HG02943 (cell line): ENCODE measurements at regions not wholly inside any gene's neighbourhood (a gene's known extent, or its start where the extent isn't known, plus 50 kb on each side); places are given as distances from the start of the nearest gene placed in this dataset.
"Not testable (repeated sequence)": the region's sequence is repeated elsewhere in the genome, so short reads cannot be mapped to it uniquely, and the experiment has no call there.

ENCODE experiments used
- ATAC-seq: cut with Tn5 transposase; IDR thresholded peaks from one replicate; pipeline ENCODE4 v1.9.1; 2021; ENCODE audit warnings: mild to moderate bottlenecking, low read depth, moderate library complexity; ENCODE audit not compliant: unreplicated experiment

GRCh38 chr2:138213084-138213483, 248.8 kb downstream of the HNMT start:
- ATAC-seq = no peak

DNA sequence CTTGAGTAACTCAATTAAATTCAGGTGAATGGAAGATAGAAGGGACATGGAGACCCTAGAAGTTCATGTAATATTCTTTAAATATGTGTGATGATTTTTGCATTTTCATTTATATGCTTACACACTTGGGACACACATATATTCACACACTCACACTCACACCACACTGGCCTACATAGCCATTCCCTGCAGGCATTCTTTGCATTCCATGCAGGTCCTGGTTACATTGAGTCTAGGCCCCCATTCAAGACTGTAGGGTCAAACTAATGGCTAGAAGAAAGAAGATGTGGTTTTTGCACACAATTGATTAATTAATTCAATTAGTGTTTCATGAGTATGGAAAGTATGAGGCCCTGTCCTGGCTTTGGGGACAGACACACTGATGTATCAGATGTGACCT, 249.4 kb downstream of the HNMT start:
- no peak for ATAC-seq

- ATAC-seq = no peak
Observed at GRCh38 chr2:138215958-138216357, 251.7 kb downstream of the HNMT start.

- no peak for ATAC-seq
Observed at GRCh38 chr2:138217975-138218374, 253.7 kb downstream of the HNMT start.

DNA sequence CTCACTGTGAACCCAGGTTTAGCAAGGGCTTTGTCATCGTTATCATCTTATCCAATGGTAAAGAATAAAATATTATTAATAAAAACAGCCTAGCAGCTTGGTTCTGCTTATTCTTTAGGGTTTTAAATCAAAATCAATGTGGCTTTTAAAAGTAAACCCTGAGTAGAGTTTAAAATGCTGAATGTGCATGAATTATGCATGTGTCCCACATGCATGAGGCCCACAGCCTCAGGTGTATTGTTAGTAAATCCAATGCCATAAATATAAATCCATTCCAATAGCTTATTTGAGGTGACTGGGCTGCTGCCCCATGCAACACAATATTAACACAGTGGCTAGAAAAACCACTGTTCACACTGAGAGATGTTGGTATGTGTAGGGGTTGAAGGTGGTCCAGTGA, 254.1 kb downstream of the HNMT start:
- ATAC-seq = no peak

DNA sequence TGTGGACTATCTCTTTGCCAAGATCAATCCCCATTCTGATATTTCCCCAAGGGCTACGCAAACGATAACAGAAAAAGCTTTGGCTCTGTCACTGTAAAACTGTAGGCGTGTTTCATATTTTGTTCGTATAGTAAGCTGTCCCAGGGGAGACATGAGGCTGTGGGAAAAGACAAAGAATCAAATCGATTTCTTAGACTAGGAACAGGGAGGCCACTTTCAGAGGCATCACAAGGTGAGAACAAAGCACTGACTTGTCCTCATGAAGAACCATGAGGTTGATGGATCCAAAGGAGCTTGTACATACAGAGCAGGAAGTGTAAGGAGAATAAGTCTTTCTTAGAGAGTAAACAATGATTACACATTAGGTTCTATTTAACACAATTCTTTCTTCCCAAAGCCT, 255.7 kb downstream of the HNMT start:
- ATAC-seq = no peak

- ATAC-seq = no peak
Observed at GRCh38 chr2:138221358-138221757, 257.1 kb downstream of the HNMT start.

DNA sequence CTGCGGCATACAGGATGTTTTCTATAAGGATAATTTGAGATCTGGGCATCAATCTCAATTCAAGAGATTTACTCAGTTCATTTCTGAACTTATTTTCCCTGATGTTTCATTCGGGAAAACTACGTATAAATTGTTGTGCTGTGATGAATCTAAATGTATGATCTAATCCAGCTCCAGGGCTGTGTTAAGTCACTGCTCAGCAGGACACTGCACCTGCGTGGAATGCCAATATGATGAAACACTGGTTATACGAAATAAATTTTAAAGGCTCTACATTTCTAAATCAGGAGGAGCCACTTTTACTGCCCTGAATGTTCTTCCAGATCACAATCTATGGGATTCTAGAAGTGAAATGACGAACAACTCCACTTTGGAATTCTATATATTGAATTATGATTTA, 259.0 kb downstream of the HNMT start:
- no peak for ATAC-seq

DNA sequence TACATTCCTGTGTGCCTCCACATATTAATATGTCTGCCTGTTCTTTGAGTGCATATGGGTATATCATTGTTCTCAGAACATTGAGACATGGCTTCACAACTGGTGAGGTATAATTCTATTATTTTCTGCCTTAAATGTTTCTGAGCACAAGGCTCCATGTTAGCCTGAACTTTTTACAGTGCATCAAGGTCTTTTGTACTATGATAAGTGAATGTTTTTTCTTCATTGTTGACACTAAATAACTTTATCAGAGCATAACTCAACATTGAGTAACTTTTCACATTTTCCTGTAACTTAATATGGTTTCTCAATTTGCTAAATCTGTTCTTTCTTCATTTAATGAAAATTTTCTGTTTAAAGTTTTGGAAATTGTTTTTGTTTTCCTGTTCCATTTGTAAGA, 262.9 kb downstream of the HNMT start:
- no peak for ATAC-seq

DNA sequence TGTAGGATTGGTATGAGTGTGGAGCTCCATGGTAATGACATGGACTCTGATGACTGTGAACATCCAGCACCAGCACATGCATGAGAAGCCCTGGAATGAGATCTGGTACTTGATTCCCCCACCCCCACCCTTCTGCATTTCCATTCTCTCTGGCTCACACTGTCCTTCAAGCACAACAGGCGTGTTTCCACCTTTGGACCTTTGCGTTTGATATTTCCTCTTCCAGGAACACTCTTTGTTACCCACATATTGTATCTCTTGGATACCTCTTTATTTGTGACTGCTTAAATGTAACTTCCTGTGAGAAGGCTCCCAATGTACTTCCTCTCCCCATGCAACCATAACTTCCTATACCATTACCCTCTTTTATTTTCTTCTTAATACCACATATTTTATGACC, 263.8 kb downstream of the HNMT start:
- no peak for ATAC-seq

- no peak for ATAC-seq
Observed at GRCh38 chr2:138234265-138234664, 267.3 kb upstream of the SPOPL start.

- ATAC-seq = no peak
Observed at GRCh38 chr2:138235041-138235440, 266.5 kb upstream of the SPOPL start.

- no peak for ATAC-seq
Observed at GRCh38 chr2:138236142-138236541, 265.4 kb upstream of the SPOPL start.

- no peak for ATAC-seq
Observed at GRCh38 chr2:138237667-138238384, 263.7 kb upstream of the SPOPL start.

- no peak for ATAC-seq
Observed at GRCh38 chr2:138238908-138239307, 262.7 kb upstream of the SPOPL start.

DNA sequence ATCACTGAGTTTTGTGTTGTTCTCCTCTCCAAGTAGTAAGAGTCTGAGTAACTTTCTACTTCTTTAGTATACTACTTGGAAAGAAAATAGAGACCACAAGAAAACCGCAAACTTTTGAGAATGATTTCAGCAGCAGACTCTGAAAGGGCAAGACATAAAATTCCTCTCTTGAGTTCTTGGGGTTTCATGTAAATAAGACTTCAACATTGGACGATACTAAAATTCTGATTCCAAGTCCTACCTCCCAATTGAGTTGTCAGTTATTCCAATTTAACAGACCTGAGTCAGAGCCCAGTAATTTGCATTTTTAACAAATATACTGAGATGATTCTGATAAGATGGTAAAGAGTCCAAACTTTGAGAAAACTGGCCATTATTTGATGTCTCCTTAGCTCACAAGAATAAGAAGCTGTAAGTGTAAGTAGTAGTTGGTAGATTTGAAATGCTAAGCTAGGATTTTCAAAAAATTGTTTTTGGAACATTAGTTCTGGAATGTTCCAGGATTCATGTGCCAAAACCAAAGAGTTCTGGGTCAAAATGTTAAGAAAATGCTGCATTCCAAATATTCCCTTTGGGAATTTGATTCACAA, 261.6 kb upstream of the SPOPL start:
- no peak for ATAC-seq

- ATAC-seq = no peak
Observed at GRCh38 chr2:138243372-138243771, 258.2 kb upstream of the SPOPL start.

DNA sequence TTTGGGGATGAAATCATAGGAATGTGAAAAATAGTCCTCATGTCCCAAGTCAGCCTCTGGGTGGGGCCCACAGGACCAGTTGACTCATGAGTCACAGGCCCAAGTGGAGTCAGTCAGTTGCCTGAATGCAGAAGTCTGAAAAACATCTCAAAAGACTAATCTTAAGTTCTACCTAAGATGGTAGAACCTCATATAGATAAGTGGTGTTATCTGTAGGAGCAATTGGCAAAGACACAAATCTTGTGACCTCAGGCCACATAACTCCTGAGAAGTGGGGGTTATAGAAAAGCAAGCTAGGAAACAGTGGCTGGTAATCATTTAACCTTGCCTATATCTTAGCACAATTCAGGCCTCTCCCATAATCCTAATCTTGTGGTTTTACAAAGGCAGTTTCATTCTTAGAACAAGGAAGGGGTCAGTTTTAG, 257.1 kb upstream of the SPOPL start:
- ATAC-seq = no peak

DNA sequence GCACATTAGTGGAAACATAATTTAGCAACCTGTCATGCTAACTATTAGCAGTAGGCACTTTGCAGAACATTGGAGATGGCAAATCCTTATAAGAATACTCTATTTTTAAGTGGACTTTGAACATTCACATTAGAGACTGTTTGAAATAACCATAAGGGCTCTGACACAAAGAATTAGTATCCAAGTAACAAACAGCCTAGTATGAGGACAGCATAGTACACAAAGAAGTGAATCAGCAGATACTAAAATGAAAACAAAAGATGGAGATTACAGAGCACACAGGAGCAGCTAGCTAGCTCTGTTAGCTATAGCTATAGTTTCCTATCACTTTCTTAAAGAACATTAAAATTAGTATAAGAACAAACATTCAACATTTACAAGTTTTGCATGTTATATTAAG, 256.3 kb upstream of the SPOPL start:
- ATAC-seq = no peak

- ATAC-seq = no peak
Observed at GRCh38 chr2:138247302-138247701, 254.3 kb upstream of the SPOPL start.

DNA sequence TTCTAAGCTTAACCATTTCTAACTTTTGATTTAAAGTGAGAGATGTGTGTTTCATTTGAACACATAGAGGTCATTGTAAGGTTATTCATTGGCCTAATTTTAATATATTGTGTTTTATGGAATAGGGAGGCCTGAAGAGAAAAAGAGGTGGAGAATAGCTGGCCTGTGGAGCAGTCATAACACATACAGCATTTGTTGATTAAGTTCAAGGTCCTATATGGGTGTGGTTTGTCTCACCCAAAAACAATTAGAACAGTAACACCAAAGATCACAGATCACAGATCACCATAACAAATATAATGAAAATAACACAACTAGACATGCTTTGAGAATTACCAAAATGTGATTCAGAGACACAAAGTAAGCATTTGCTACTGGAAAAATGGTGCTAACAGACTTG, 252.4 kb upstream of the SPOPL start:
- ATAC-seq = no peak

DNA sequence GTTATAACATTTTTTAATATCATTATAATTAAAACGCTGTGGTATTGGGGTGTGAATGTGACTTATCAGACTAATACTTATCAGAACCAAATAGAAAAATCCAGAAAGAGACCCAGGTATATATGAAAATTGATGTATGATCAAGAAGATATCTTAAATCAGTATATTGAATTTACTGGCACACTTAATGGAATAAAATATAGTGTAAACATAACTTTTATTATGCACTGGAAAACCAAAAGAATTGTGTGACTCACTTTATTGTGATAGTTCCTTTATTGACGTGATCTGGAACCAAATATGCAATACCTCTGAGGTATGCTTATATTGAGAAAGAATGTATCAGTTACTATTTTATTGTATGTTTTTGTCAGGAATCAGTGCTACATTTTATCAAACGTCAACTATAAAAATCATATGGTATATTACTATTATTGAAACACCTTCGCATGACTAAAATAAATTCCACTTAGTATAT, 250.7 kb upstream of the SPOPL start:
- not testable (repeated sequence) for ATAC-seq
